Epithelial cell of esophagus (primary cell): ENCODE measurements at regions not wholly inside any gene's neighbourhood (a gene's known extent, or its start where the extent isn't known, plus 50 kb on each side); places are given as distances from the start of the nearest gene placed in this dataset.

Experiments
- DNase-seq: peaks from one replicate; pipeline ENCODE4 v3.0.0; 2010; ENCODE audit warnings: low read depth
- H3K4me3 ChIP-seq: 2 replicates; pipeline ENCODE4 v1.5.1; 2011; ENCODE audit warnings: mild to moderate bottlenecking, low read length, control low read depth
- CTCF ChIP-seq: IDR thresholded peaks from 2 replicates; pipeline ENCODE4 v1.5.1; 2011; ENCODE audit warnings: low read depth, mild to moderate bottlenecking, low read length, control low read depth, inconsistent platforms; ENCODE audit not compliant: insufficient read depth; ENCODE audit errors: missing control alignments

GRCh38 chr2:217110550-217110949, 250.7 kb upstream of the TNP1 start:
- TF ChIP-seq CTCF = no peak

GRCh38 chr2:217108575-217109027, 248.7 kb upstream of the TNP1 start:
- no peak overlapping the region for H3K4me3 ChIP-seq
- no peak for DNase-seq
- no peak for TF ChIP-seq CTCF

More at GRCh38 chr2:217110550-217110949, 250.7 kb upstream of the TNP1 start:
- DNase-seq = no peak
- no peak overlapping the region for H3K4me3 ChIP-seq

DNA sequence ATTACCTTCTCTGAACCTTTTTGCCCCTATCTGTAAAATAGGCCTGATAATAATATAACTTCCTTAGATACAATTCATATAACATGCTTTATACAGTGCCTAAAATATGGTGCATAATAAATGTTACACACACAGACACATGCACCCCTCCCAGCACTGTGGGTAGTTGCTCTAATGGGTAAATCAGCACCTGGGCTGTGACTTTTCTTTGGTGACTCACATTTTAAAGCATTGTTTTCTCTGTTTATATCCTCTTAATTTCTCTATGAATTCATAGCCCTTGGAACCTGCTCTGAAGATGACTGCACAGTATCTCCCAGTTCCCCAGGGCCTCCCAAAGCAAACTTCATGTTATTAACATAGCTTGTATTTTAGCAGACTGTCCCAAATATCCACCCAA, 248.2 kb upstream of the TNP1 start:
- DNase-seq = peak; percentile 59
- TF ChIP-seq CTCF = no peak
- H3K4me3 ChIP-seq = no peak overlapping the region

DNA sequence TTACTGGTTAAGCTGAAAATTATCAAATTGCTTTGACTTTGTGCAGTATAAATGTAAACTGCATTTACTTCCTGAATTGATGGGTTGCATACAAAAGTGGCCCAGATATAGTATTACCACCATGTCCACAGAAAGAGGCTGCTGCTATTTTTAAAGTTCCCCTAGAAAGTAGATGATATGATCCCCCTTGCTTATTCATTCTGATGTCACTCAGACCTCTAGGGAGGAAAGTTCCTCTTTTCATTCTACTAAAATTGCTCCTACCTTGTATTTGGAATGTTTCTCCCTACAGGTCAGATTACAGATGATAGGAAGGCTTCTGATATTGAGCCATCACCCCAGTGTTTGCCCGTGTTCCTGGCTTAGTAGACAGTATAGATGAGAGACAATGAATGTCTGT, 247.6 kb upstream of the TNP1 start:
- no peak for TF ChIP-seq CTCF
- H3K4me3 ChIP-seq = no peak overlapping the region
- no peak for DNase-seq

GRCh38 chr2:217106650-217107014, 246.8 kb upstream of the TNP1 start:
- H3K4me3 ChIP-seq = no peak overlapping the region
- TF ChIP-seq CTCF = peak; percentile 57
- peak; percentile 61 for DNase-seq

- no peak for TF ChIP-seq CTCF
- no peak overlapping the region for H3K4me3 ChIP-seq
- DNase-seq = peak; percentile 94
Observed at GRCh38 chr2:217105733-217106649, 246.1 kb upstream of the TNP1 start.
